DND-41 (cell line): ENCODE measurements at regions not wholly inside any gene's neighbourhood (a gene's known extent, or its start where the extent isn't known, plus 50 kb on each side); places are given as distances from the start of the nearest gene placed in this dataset.

Experiments used
- ATAC-seq: fragments of 200-7000 bp; cut with Tn5 transposase; 3 replicates; pipeline ENCODE4 v1.9.1; 2021; ENCODE audit warnings: low read depth; ENCODE audit not compliant: insufficient read depth
- DNase-seq: peaks from one replicate; pipeline ENCODE4 v3.0.0-alpha.2; 2020
- H2AFZ ChIP-seq: 2 replicates; pipeline ENCODE4 v1.6.0; 2012; ENCODE audit warnings: low read depth, low read length
- H3K27ac ChIP-seq: 2 replicates; pipeline ENCODE4 v1.5.1; 2012; ENCODE audit warnings: low read length, inconsistent platforms
- H3K27me3 ChIP-seq: fragments of 200-600 bp; sonication (generic); 2 replicates; pipeline ENCODE4 v1.6.0; 2012; ENCODE audit warnings: low read length, mild to moderate bottlenecking, inconsistent platforms; ENCODE audit not compliant: insufficient read depth, poor library complexity
- H3K36me3 ChIP-seq: 2 replicates; pipeline ENCODE4 v1.5.1; 2012; ENCODE audit warnings: low read length, inconsistent platforms; ENCODE audit not compliant: insufficient read depth
- H3K4me1 ChIP-seq: 2 replicates; pipeline ENCODE4 v1.5.1; 2012; ENCODE audit warnings: mild to moderate bottlenecking, low read length; ENCODE audit not compliant: insufficient read depth
- H3K4me2 ChIP-seq: 2 replicates; pipeline ENCODE4 v1.6.0; 2012; ENCODE audit warnings: mild to moderate bottlenecking, moderate library complexity, low read length, inconsistent platforms; ENCODE audit not compliant: insufficient read depth
- H3K4me3 ChIP-seq, 2 experiments: fragments of 200-600 bp in 1 of 2; shearing (Covaris generic) in 1 of 2; 2 replicates each; pipeline ENCODE4 v1.5.1; 2012 to 2016; ENCODE audit warnings: inconsistent platforms in 2 of 2, low read length in 2 of 2, mild to moderate bottlenecking in 2 of 2, low read depth in 1 of 2, moderate library complexity in 1 of 2
- H3K79me2 ChIP-seq: 2 replicates; pipeline ENCODE4 v1.6.0; 2012; ENCODE audit warnings: low read length, inconsistent platforms; ENCODE audit not compliant: insufficient read depth
- H3K9ac ChIP-seq: 2 replicates; pipeline ENCODE4 v1.6.0; 2012; ENCODE audit warnings: low read depth, mild to moderate bottlenecking, inconsistent platforms, low read length, moderate library complexity
- H3K9me3 ChIP-seq: 2 replicates; pipeline ENCODE4 v1.5.1; 2012; ENCODE audit warnings: low read length, moderate library complexity, mild to moderate bottlenecking, inconsistent platforms; ENCODE audit not compliant: insufficient read depth, severe bottlenecking
- H4K20me1 ChIP-seq: 2 replicates; pipeline ENCODE4 v1.6.0; 2012; ENCODE audit warnings: low read length; ENCODE audit not compliant: insufficient read depth
- CTCF ChIP-seq: IDR thresholded peaks from 2 replicates; pipeline ENCODE4 v1.5.1; 2012; ENCODE audit warnings: borderline replicate concordance, low read length, moderate library complexity, mild to moderate bottlenecking; ENCODE audit not compliant: poor library complexity, severe bottlenecking; ENCODE audit errors: extremely low read depth
- EZH2 ChIP-seq: IDR thresholded peaks from 3 replicates; pipeline ENCODE4 v1.6.1; 2012; ENCODE audit warnings: borderline replicate concordance, low read depth, mild to moderate bottlenecking, moderate library complexity, low read length, inconsistent platforms; ENCODE audit not compliant: severe bottlenecking

- no peak for DNase-seq
- no peak overlapping the region for H3K27ac ChIP-seq
- H3K4me2 ChIP-seq, result no peak overlapping the region
These were observed 83.7 kb upstream of the RALY start for GRCh38 chr20:33910056-33910455.

GRCh38 chr20:33910529-33911327 lies 83.0 kb upstream of the RALY start:
- TF ChIP-seq EZH2, result no peak
- no peak for TF ChIP-seq CTCF
- Histone ChIP-seq H3K27ac (no peak overlapping the region), H3K9me3 (no peaks in the 10 kb centered on the region), H3K9ac (no peak overlapping the region), H2AFZ (no peak overlapping the region), H3K4me1 (0 out of 2 replicates have a peak, but pooled peaks cover 4% of the 10 kb centered on the region), H3K4me3 (no peak overlapping the region), H3K36me3 (no peaks in the 10 kb centered on the region), H3K79me2 (no peaks in the 10 kb centered on the region), H4K20me1 (no peaks in the 10 kb centered on the region), H3K27me3 (no peaks in the 10 kb centered on the region), H3K4me2 (no peak overlapping the region)
- no peak for ATAC-seq
- no peak for DNase-seq

More at GRCh38 chr20:33910056-33910455, 83.7 kb upstream of the RALY start:
- H3K9ac ChIP-seq, result no peak overlapping the region
- no peak for ATAC-seq
- H3K9me3 ChIP-seq, result no peaks in the 10 kb centered on the region
- H3K36me3 ChIP-seq, result no peaks in the 10 kb centered on the region
- no peak overlapping the region for H2AFZ ChIP-seq
- 0 out of 2 replicates have a peak, but pooled peaks cover 1% of the 10 kb centered on the region for H3K4me1 ChIP-seq
- no peaks in the 10 kb centered on the region for H4K20me1 ChIP-seq
- no peaks in the 10 kb centered on the region for H3K27me3 ChIP-seq
- H3K79me2 ChIP-seq, result no peaks in the 10 kb centered on the region
- no peak overlapping the region for H3K4me3 ChIP-seq
- TF ChIP-seq EZH2, result no peak
- no peak for TF ChIP-seq CTCF

GRCh38 chr20:33914919-33915318 lies 78.8 kb upstream of the RALY start:
- TF ChIP-seq CTCF, result peak; percentile 57
- no peak for TF ChIP-seq EZH2
- Histone ChIP-seq H2AFZ (no peak overlapping the region), H3K27me3 (no peaks in the 10 kb centered on the region), H3K4me3 (no peak overlapping the region), H3K27ac (no peak overlapping the region), H4K20me1 (no peaks in the 10 kb centered on the region), H3K4me1 (0 out of 2 replicates have a peak, but pooled peaks cover 4% of the 10 kb centered on the region), H3K9me3 (no peaks in the 10 kb centered on the region), H3K79me2 (no peaks in the 10 kb centered on the region), H3K36me3 (no peaks in the 10 kb centered on the region), H3K9ac (no peak overlapping the region), H3K4me2 (no peak overlapping the region)
- DNase-seq (peak; percentile 81), ATAC-seq (peak; percentile 99)
